ENCODE measurements at regions not wholly inside any gene's neighbourhood (a gene's known extent, or its start where the extent isn't known, plus 50 kb on each side); places are given as distances from the start of the nearest gene placed in this dataset.
"Not testable (repeated sequence)": the region's sequence is repeated elsewhere in the genome, so short reads cannot be mapped to it uniquely, and the experiment has no call there.

GRCh38 chr2:111549174-111549573 is 334.8 kb downstream of the ANAPC1 start:
- H4K20me1 ChIP-seq (ENCODE audit: insufficient read depth); H3K9ac ChIP-seq; H3F3A ChIP-seq (ENCODE audit: insufficient read depth); in situ Hi-C loops (cut with MboI); DNase-seq; H3K36me3 ChIP-seq (ENCODE audit: low read depth); H3K9me2 ChIP-seq (ENCODE audit: insufficient read depth); H2AFZ ChIP-seq; H3K27me3 ChIP-seq (replicated peaks; ENCODE audit: insufficient read depth); H3K9me3 ChIP-seq (ENCODE audit: low read depth); H3K27ac ChIP-seq; H3K4me1 ChIP-seq (ENCODE audit: insufficient read depth); H3K4me3 ChIP-seq; H3K4me2 ChIP-seq (ENCODE audit: unreplicated experiment); H3K79me2 ChIP-seq (ENCODE audit: insufficient read depth): not testable (repeated sequence)
- WGBS, 2 experiments (ENCODE audit: low coverage in 1 of 2, low lambda C conversion rate in 2 of 2, missing lambda C conversion rate in 2 of 2), result 100% methylated on average over 1 of the region's 2 CpGs

GRCh38 chr2:111551428-111551827 is 332.6 kb downstream of the ANAPC1 start:
- H3K27ac ChIP-seq; in situ Hi-C loops (cut with MboI); H3K4me1 ChIP-seq (ENCODE audit: insufficient read depth); H3F3A ChIP-seq (ENCODE audit: insufficient read depth); H3K79me2 ChIP-seq (ENCODE audit: insufficient read depth); H3K36me3 ChIP-seq (ENCODE audit: low read depth); H3K27me3 ChIP-seq (replicated peaks; ENCODE audit: insufficient read depth); DNase-seq; H4K20me1 ChIP-seq (ENCODE audit: insufficient read depth); H3K9ac ChIP-seq; H2AFZ ChIP-seq; H3K9me3 ChIP-seq (ENCODE audit: low read depth); H3K4me3 ChIP-seq; H3K4me2 ChIP-seq (ENCODE audit: unreplicated experiment); H3K9me2 ChIP-seq (ENCODE audit: insufficient read depth): not testable (repeated sequence)
- 12 to 15% methylated on average over 1 of the region's 2 CpGs for WGBS, 2 experiments (ENCODE audit: low coverage in 1 of 2, low lambda C conversion rate in 2 of 2, missing lambda C conversion rate in 2 of 2)

GRCh38 chr2:111552625-111553024 is 331.4 kb downstream of the ANAPC1 start:
- H2AFZ ChIP-seq; H3F3A ChIP-seq (ENCODE audit: insufficient read depth); H3K4me3 ChIP-seq: not testable (repeated sequence)

GRCh38 chr2:111559301-111559700 is 324.7 kb downstream of the ANAPC1 start:
- H3K27me3 ChIP-seq (replicated peaks; ENCODE audit: insufficient read depth); H3K9ac ChIP-seq; H3K4me1 ChIP-seq (ENCODE audit: insufficient read depth); H3K27ac ChIP-seq; H3K9me3 ChIP-seq (ENCODE audit: low read depth); H3K79me2 ChIP-seq (ENCODE audit: insufficient read depth); H4K20me1 ChIP-seq (ENCODE audit: insufficient read depth); H3K36me3 ChIP-seq (ENCODE audit: low read depth); H2AFZ ChIP-seq; H3F3A ChIP-seq (ENCODE audit: insufficient read depth); H3K4me2 ChIP-seq (ENCODE audit: unreplicated experiment); H3K4me3 ChIP-seq; H3K9me2 ChIP-seq (ENCODE audit: insufficient read depth); DNase-seq; in situ Hi-C loops (cut with MboI): not testable (repeated sequence)
- WGBS, 2 experiments (ENCODE audit: low coverage in 1 of 2, low lambda C conversion rate in 2 of 2, missing lambda C conversion rate in 2 of 2), result 57% methylated on average over 2 of the region's 2 CpGs; no CpG with 5 or more reads in 1 of the 2 experiments

More at GRCh38 chr2:111552625-111553024, 331.4 kb downstream of the ANAPC1 start:
- H3K4me2 ChIP-seq (ENCODE audit: unreplicated experiment); H3K4me1 ChIP-seq (ENCODE audit: insufficient read depth); H3K27ac ChIP-seq; H4K20me1 ChIP-seq (ENCODE audit: insufficient read depth); H3K27me3 ChIP-seq (replicated peaks; ENCODE audit: insufficient read depth); DNase-seq; H3K9ac ChIP-seq; H3K9me3 ChIP-seq (ENCODE audit: low read depth); H3K36me3 ChIP-seq (ENCODE audit: low read depth); H3K9me2 ChIP-seq (ENCODE audit: insufficient read depth); H3K79me2 ChIP-seq (ENCODE audit: insufficient read depth); in situ Hi-C loops (cut with MboI): not testable (repeated sequence)
- WGBS, 2 experiments (ENCODE audit: low coverage in 1 of 2, low lambda C conversion rate in 2 of 2, missing lambda C conversion rate in 2 of 2), result no CpG with 5 or more reads among the region's 9 CpGs

- H3K9me2 ChIP-seq (ENCODE audit: insufficient read depth); H3K9ac ChIP-seq; H4K20me1 ChIP-seq (ENCODE audit: insufficient read depth); H3K4me3 ChIP-seq; H3K27ac ChIP-seq; DNase-seq; H3K27me3 ChIP-seq (replicated peaks; ENCODE audit: insufficient read depth); in situ Hi-C loops (cut with MboI); H3K4me2 ChIP-seq (ENCODE audit: unreplicated experiment); H3F3A ChIP-seq (ENCODE audit: insufficient read depth); H3K4me1 ChIP-seq (ENCODE audit: insufficient read depth); H3K36me3 ChIP-seq (ENCODE audit: low read depth); H2AFZ ChIP-seq; H3K79me2 ChIP-seq (ENCODE audit: insufficient read depth); H3K9me3 ChIP-seq (ENCODE audit: low read depth): not testable (repeated sequence)
- WGBS, 2 experiments (ENCODE audit: low coverage in 1 of 2, low lambda C conversion rate in 2 of 2, missing lambda C conversion rate in 2 of 2), result 100% methylated on average over 1 of the region's 3 CpGs
These were observed 324.2 kb downstream of the ANAPC1 start for GRCh38 chr2:111559814-111560213.

GRCh38 chr2:111566068-111566467 is 317.9 kb downstream of the ANAPC1 start:
- WGBS, 2 experiments (ENCODE audit: low coverage in 1 of 2, low lambda C conversion rate in 2 of 2, missing lambda C conversion rate in 2 of 2), result 52 to 60% methylated on average over 8 of the region's 8 CpGs
- H3K9me3 ChIP-seq (ENCODE audit: low read depth); H3K79me2 ChIP-seq (ENCODE audit: insufficient read depth); H3K4me1 ChIP-seq (ENCODE audit: insufficient read depth); H3K27me3 ChIP-seq (replicated peaks; ENCODE audit: insufficient read depth); in situ Hi-C loops (cut with MboI); H3F3A ChIP-seq (ENCODE audit: insufficient read depth); H3K4me2 ChIP-seq (ENCODE audit: unreplicated experiment); H3K27ac ChIP-seq; H3K36me3 ChIP-seq (ENCODE audit: low read depth); H2AFZ ChIP-seq; H3K4me3 ChIP-seq; DNase-seq; H3K9ac ChIP-seq; H4K20me1 ChIP-seq (ENCODE audit: insufficient read depth); H3K9me2 ChIP-seq (ENCODE audit: insufficient read depth): not testable (repeated sequence)

- H3K9me3 ChIP-seq (ENCODE audit: low read depth); H3K27me3 ChIP-seq (replicated peaks; ENCODE audit: insufficient read depth); H3K4me3 ChIP-seq; H3K9ac ChIP-seq; H3K4me1 ChIP-seq (ENCODE audit: insufficient read depth); H4K20me1 ChIP-seq (ENCODE audit: insufficient read depth); H3K4me2 ChIP-seq (ENCODE audit: unreplicated experiment); DNase-seq; H3K79me2 ChIP-seq (ENCODE audit: insufficient read depth); H3K9me2 ChIP-seq (ENCODE audit: insufficient read depth); H3F3A ChIP-seq (ENCODE audit: insufficient read depth); H3K27ac ChIP-seq; in situ Hi-C loops (cut with MboI); H3K36me3 ChIP-seq (ENCODE audit: low read depth); H2AFZ ChIP-seq: not testable (repeated sequence)
- WGBS, 2 experiments (ENCODE audit: low coverage in 1 of 2, low lambda C conversion rate in 2 of 2, missing lambda C conversion rate in 2 of 2), result 70 to 78% methylated on average over 4 to 5 of the region's 5 CpGs
These were observed 316.8 kb downstream of the ANAPC1 start for GRCh38 chr2:111567233-111567632.

Measured in GM23248 (cell line).